ENCODE measurements at regions not wholly inside any gene's neighbourhood (a gene's known extent, or its start where the extent isn't known, plus 50 kb on each side); places are given as distances from the start of the nearest gene placed in this dataset.

- DNase-seq, result no peak
- H3K27me3 ChIP-seq (ENCODE audit: control insufficient read depth, insufficient read depth, low read length), result peaks cover 38% of the 10 kb centered on the region
- no peak overlapping the region for H3K4me3 ChIP-seq (ENCODE audit: insufficient read depth, low read depth, low read length)
- H3K36me3 ChIP-seq (replicated peaks; ENCODE audit: control insufficient read depth, insufficient read depth, low read length), result no peaks in the 10 kb centered on the region
These were observed 222.8 kb downstream of the SOX11 start for GRCh38 chr2:5914811-5915611.

GRCh38 chr2:5915881-5916310 is 223.7 kb downstream of the SOX11 start:
- no peak overlapping the region for H3K4me3 ChIP-seq (ENCODE audit: insufficient read depth, low read depth, low read length)
- peak; percentile 31 for DNase-seq
- no peaks in the 10 kb centered on the region for H3K36me3 ChIP-seq (replicated peaks; ENCODE audit: control insufficient read depth, insufficient read depth, low read length)
- H3K27me3 ChIP-seq (ENCODE audit: control insufficient read depth, insufficient read depth, low read length), result peaks cover 32% of the 10 kb centered on the region

- no peak for DNase-seq
- H3K27me3 ChIP-seq (ENCODE audit: control insufficient read depth, insufficient read depth, low read length), result no peaks in the 10 kb centered on the region
- H3K36me3 ChIP-seq (replicated peaks; ENCODE audit: control insufficient read depth, insufficient read depth, low read length), result no peaks in the 10 kb centered on the region
- H3K4me3 ChIP-seq (ENCODE audit: insufficient read depth, low read depth, low read length), result no peak overlapping the region
These were observed 229.0 kb downstream of the SOX11 start for GRCh38 chr2:5921081-5921642.

- no peak for DNase-seq
- H3K36me3 ChIP-seq (replicated peaks; ENCODE audit: control insufficient read depth, insufficient read depth, low read length), result no peaks in the 10 kb centered on the region
- no peak overlapping the region for H3K4me3 ChIP-seq (ENCODE audit: insufficient read depth, low read depth, low read length)
- no peaks in the 10 kb centered on the region for H3K27me3 ChIP-seq (ENCODE audit: control insufficient read depth, insufficient read depth, low read length)
These were observed 232.1 kb downstream of the SOX11 start for GRCh38 chr2:5923957-5924945.

- H3K27me3 ChIP-seq (ENCODE audit: control insufficient read depth, insufficient read depth, low read length), result no peaks in the 10 kb centered on the region
- no peak overlapping the region for H3K4me3 ChIP-seq (ENCODE audit: insufficient read depth, low read depth, low read length)
- H3K36me3 ChIP-seq (replicated peaks; ENCODE audit: control insufficient read depth, insufficient read depth, low read length), result no peaks in the 10 kb centered on the region
- no peak for DNase-seq
These were observed 233.4 kb downstream of the SOX11 start for GRCh38 chr2:5925604-5926003.

GRCh38 chr2:5926871-5927512 is 234.8 kb downstream of the SOX11 start:
- Histone ChIP-seq H3K27me3 (ENCODE audit: control insufficient read depth, insufficient read depth, low read length) (no peaks in the 10 kb centered on the region), H3K36me3 (replicated peaks; ENCODE audit: control insufficient read depth, insufficient read depth, low read length) (no peaks in the 10 kb centered on the region), H3K4me3 (ENCODE audit: insufficient read depth, low read depth, low read length) (no peak overlapping the region)
- DNase-seq, result no peak

GRCh38 chr2:5932556-5933469 is 240.6 kb downstream of the SOX11 start:
- H3K4me3 ChIP-seq (ENCODE audit: insufficient read depth, low read depth, low read length), result no peak overlapping the region
- H3K36me3 ChIP-seq (replicated peaks; ENCODE audit: control insufficient read depth, insufficient read depth, low read length), result no peaks in the 10 kb centered on the region
- no peak for DNase-seq
- H3K27me3 ChIP-seq (ENCODE audit: control insufficient read depth, insufficient read depth, low read length), result no peaks in the 10 kb centered on the region; the same call in 1 of the 2 replicates

GRCh38 chr2:5933669-5934068 is 241.5 kb downstream of the SOX11 start:
- H3K36me3 ChIP-seq (replicated peaks; ENCODE audit: control insufficient read depth, insufficient read depth, low read length), result no peaks in the 10 kb centered on the region
- DNase-seq, result no peak
- H3K4me3 ChIP-seq (ENCODE audit: insufficient read depth, low read depth, low read length), result no peak overlapping the region
- no peaks in the 10 kb centered on the region; the same call in 1 of the 2 replicates for H3K27me3 ChIP-seq (ENCODE audit: control insufficient read depth, insufficient read depth, low read length)

- Histone ChIP-seq H3K4me3 (ENCODE audit: insufficient read depth, low read depth, low read length) (no peak overlapping the region), H3K27me3 (ENCODE audit: control insufficient read depth, insufficient read depth, low read length) (no peaks in the 10 kb centered on the region; the same call in 1 of the 2 replicates), H3K36me3 (replicated peaks; ENCODE audit: control insufficient read depth, insufficient read depth, low read length) (no peaks in the 10 kb centered on the region)
- DNase-seq, result no peak
These were observed 245.1 kb downstream of the SOX11 start for GRCh38 chr2:5937321-5937720.

- Histone ChIP-seq H3K27me3 (ENCODE audit: control insufficient read depth, insufficient read depth, low read length) (no peaks in the 10 kb centered on the region; the same call in 1 of the 2 replicates), H3K4me3 (ENCODE audit: insufficient read depth, low read depth, low read length) (no peak overlapping the region), H3K36me3 (replicated peaks; ENCODE audit: control insufficient read depth, insufficient read depth, low read length) (no peaks in the 10 kb centered on the region)
- DNase-seq, result peak; percentile 24
These were observed 245.8 kb downstream of the SOX11 start for GRCh38 chr2:5937851-5938565.

- H3K36me3 ChIP-seq (replicated peaks; ENCODE audit: control insufficient read depth, insufficient read depth, low read length), result no peaks in the 10 kb centered on the region
- no peak overlapping the region for H3K4me3 ChIP-seq (ENCODE audit: insufficient read depth, low read depth, low read length)
- no peaks in the 10 kb centered on the region; the same call in 1 of the 2 replicates for H3K27me3 ChIP-seq (ENCODE audit: control insufficient read depth, insufficient read depth, low read length)
- DNase-seq, result peak; percentile 56
These were observed 246.3 kb downstream of the SOX11 start for GRCh38 chr2:5938566-5938896.

- Histone ChIP-seq H3K27me3 (ENCODE audit: control insufficient read depth, insufficient read depth, low read length) (no peaks in the 10 kb centered on the region; the same call in 1 of the 2 replicates), H3K36me3 (replicated peaks; ENCODE audit: control insufficient read depth, insufficient read depth, low read length) (no peaks in the 10 kb centered on the region), H3K4me3 (ENCODE audit: insufficient read depth, low read depth, low read length) (no peak overlapping the region)
- DNase-seq, result no peak
These were observed 247.4 kb downstream of the SOX11 start for GRCh38 chr2:5939553-5939952.
